ENCODE measurements at regions not wholly inside any gene's neighbourhood (a gene's known extent, or its start where the extent isn't known, plus 50 kb on each side); places are given as distances from the start of the nearest gene placed in this dataset.

DNA sequence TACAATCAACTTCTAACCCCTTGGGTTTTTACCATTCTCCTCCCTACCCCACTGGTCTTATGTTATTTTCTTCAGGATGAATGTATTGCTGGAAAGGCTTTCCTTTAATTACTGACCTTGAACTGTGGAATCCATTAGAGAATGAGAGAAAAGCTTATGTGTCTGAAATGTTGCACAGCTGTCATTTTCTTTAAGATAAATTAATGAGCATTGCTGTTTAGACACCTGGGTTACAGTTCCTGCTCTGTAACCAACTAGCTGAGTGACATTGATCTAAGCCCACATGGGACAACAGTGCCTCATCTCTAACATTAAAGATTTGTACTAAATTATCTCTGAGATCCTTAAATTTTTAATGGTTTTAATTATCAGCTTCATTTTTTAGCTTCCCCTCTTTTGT is 507.0 kb downstream of the TAF11L14 start:
- intact Hi-C loops (cut with DNase I) = no loop called here
- DNase-seq (no peak), ATAC-seq (no peak)

DNA sequence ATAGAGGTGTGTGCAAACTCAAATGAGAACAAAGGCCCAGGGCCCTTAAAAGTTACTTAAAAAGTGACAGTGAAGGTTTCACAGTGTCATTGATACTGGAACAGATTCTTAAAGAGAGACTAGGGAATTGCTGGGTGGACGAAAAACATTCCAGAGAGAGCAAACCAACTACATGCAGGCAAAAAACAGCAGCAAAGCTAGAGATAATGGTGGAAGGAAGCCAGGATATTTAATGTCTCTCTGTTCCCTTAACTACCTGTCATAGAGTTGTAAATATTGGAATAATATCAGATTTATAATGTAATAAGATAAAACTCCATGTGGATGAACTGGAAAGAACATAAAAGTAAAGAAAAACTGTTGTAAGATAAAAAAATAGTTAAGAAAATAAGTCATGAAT is 508.6 kb downstream of the TAF11L14 start:
- no peak for ATAC-seq
- DNase-seq = no peak
- intact Hi-C loops (cut with DNase I) = no loop called here

DNA sequence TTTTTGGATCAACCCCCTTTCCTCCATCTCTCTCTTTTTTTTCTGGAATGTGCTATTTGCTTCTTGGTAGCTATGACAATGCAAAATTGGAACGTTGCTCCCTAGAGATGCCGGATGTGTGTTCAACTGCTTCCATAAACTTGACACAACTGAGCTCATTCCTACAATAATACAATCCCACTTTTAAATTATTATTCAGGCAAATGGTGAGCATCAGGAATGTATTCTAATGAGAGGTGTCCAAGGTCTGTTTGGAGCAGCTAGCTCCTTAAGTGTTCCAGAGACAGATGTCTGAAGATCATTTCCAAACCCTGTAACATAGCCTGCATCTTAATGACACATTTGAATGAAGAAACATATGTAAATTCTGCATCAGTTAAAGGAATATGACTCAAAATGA is 518.4 kb downstream of the TAF11L14 start:
- ATAC-seq (no peak), DNase-seq (no peak)
- intact Hi-C loops (cut with DNase I) = no loop called here

- intact Hi-C loops (cut with DNase I) = no loop called here
- DNase-seq (no peak), ATAC-seq (no peak)
These were observed 523.9 kb downstream of the TAF11L14 start for GRCh38 chr5:18158166-18158565.

DNA sequence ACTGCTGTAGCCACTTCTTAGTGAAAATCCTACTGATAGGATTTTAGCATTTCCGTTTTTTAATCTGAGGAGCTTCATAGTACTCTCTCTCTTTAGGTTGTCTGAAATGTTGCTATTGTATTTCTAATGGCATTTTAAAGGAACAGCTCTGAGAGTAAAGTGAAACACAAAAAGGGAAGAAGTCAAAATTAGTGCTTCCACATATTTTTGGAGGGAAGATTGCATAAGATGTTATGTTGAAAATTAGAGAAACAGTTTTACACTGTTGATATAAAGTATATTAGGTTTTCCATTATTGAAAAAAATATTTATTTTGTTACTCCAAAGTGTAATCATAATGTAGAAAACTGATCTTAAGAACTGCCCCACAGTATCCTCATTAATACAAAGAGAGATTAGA is 525.1 kb downstream of the TAF11L14 start:
- intact Hi-C loops (cut with DNase I) = no loop called here
- DNase-seq = no peak
- no peak for ATAC-seq

DNA sequence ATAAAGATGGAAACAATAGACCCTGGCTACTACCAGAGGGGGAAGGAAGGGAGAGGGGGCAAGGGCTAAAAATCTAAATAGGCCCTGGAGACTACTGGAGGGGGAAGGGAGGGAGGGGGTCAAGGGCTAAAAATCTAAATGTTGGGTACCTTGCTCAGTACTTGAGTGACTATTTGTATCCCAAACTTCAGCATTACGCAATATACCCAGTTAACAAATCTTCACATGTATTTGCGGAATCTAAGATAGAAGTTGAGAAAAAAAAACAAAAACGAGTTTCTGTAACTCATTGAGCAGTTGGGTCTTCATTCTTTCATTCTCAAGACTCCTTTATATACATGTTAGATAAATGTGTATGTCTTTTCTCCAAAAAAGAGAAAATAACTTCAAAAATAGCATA is 537.4 kb downstream of the TAF11L14 start:
- no peak for ATAC-seq
- no peak for DNase-seq
- intact Hi-C loops (cut with DNase I) = no loop called here

DNA sequence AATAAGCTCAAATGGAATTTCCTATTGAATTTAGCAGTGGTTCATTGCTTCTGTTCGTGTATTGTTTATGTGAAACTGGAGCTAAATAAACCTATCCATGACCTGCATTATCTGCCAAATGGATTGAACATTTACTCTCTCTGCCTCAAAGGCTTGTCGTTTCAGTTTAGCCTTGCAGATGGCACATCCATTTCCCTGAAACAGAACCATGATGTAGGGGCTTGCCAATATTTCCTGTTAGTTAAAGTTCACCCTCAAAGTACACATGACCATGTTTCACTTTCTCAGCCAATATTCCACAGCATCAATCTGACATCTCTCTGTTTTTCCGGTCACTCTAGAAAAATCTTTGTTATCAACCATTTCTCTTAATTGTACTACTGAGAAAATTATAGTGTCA is 545.3 kb downstream of the TAF11L14 start:
- intact Hi-C loops (cut with DNase I) = no loop called here
- no peak for DNase-seq
- no peak for ATAC-seq

DNA sequence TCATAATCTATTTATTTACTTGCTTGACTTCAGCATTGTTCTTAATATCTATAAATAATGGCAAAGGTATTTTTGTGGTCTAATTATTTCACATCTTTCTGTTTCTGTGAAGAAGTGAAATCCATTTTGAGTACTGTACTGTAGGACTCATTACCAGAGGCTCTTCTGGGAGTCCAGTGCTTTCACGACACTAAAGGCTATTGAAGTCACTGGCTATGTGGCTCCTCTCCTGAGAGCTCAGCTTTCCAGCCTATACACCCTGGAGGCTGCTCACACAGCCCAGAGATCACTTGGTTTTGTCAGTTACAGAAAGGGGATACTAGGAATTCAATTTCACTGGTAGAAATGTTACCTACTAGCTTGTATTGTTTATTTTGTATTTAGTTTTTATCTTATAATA is 547.3 kb downstream of the TAF11L14 start:
- intact Hi-C loops (cut with DNase I) = no loop called here
- DNase-seq (no peak), ATAC-seq (no peak)

GRCh38 chr5:18195910-18196309 is 561.6 kb downstream of the TAF11L14 start:
- ATAC-seq (no peak), DNase-seq (no peak)
- intact Hi-C loops (cut with DNase I) = no loop called here

DNA sequence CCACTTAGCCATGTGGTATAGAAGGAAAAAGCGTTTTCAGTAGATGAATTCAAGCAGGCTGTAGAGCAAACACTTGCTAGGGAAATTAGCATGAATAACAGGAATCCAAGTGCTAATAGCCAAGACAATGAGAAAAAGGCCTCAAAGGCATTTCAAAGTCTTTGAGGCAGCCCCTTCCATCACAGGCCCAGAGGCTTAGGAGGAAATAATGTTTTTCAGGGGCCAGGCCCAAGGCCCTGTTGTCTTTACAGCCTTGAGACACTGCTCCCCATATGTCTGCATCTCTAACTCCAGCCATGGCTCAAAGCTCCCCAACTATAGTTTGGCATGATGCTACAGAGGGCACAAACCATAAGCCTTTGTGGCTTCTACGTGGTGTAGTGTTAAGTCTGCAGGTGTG is 563.5 kb downstream of the TAF11L14 start:
- no peak for ATAC-seq
- intact Hi-C loops (cut with DNase I) = no loop called here
- DNase-seq = no peak

GRCh38 chr5:18202164-18202563 is 567.9 kb downstream of the TAF11L14 start:
- ATAC-seq = no peak
- intact Hi-C loops (cut with DNase I) = no loop called here
- no peak for DNase-seq

- ATAC-seq = no peak
- no peak for DNase-seq
- intact Hi-C loops (cut with DNase I) = no loop called here
These were observed 569.0 kb downstream of the TAF11L14 start for GRCh38 chr5:18203296-18203695.

- no peak for DNase-seq
- ATAC-seq = no peak
- intact Hi-C loops (cut with DNase I) = no loop called here
These were observed 579.4 kb downstream of the TAF11L14 start for GRCh38 chr5:18213666-18214065.

DNA sequence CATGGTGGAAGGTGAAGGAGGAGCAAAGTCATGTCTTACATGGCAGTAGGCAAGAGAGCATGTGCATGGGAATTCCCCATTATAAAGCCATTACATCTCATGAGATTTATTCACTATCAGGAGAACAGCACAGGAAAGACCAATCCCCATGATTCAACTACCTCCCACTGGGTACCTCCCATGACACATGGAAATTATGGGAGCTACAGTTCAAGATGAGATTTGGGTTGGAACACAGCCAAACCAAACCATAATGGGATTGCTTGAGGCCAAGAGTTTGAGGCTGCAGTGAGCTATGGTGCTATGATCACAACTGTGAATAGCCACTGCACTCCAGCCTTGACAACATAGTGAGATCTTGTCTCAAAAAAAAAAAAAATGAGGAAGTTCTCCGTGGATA is 581.8 kb downstream of the TAF11L14 start:
- intact Hi-C loops (cut with DNase I) = no loop called here
- DNase-seq = no peak
- no peak for ATAC-seq

GRCh38 chr5:18216729-18217128 is 582.5 kb downstream of the TAF11L14 start:
- intact Hi-C loops (cut with DNase I) = no loop called here
- ATAC-seq (no peak), DNase-seq (no peak)

GRCh38 chr5:18219241-18219640 is 585.0 kb downstream of the TAF11L14 start:
- ATAC-seq = no peak
- intact Hi-C loops (cut with DNase I) = no loop called here
- DNase-seq = no peak

- ATAC-seq (no peak), DNase-seq (no peak)
- intact Hi-C loops (cut with DNase I) = no loop called here
These were observed 586.4 kb downstream of the TAF11L14 start for GRCh38 chr5:18220631-18221030.

DNA sequence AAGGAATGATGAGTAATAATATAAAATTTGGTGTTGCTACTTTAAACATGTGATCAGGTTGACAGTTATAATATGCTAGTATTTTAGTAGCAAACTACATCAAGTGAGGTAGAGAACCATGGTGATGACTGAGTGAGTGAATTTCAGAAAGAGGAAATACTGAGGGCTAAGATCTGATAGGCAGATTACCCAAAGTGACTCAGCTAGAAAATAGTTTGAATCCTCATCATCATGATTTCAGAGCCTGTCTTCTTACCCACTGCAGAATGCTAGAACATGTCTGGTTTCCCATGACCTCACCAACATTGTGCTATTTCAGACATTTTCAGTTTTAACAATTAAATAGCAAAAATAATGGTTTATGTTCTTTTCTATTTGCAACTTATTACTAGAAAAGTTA is 602.1 kb downstream of the TAF11L14 start:
- intact Hi-C loops (cut with DNase I) = no loop called here
- no peak for DNase-seq
- ATAC-seq = no peak

DNA sequence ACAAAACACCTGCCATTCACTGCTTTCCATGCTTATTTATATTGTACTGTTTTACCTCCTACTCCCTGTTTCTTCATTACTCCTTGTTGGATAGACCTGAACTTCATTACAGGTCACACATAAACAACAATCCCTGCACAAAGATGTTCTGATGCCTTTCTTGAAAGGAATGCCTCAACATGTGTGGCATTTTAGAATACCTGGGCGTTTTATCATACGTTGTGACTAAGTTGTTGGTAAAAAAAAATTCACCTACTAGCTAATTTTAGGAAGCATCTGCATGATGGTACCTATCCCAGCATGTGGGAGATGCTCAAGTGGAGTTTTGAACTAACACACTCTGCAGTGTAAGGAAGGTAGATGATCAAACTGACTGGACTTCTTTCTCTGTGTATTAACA is 604.1 kb downstream of the TAF11L14 start:
- no peak for DNase-seq
- intact Hi-C loops (cut with DNase I) = no loop called here
- no peak for ATAC-seq

- ATAC-seq = no peak
- intact Hi-C loops (cut with DNase I) = no loop called here
- DNase-seq = no peak
These were observed 606.7 kb downstream of the TAF11L14 start for GRCh38 chr5:18240971-18241370.

DNA sequence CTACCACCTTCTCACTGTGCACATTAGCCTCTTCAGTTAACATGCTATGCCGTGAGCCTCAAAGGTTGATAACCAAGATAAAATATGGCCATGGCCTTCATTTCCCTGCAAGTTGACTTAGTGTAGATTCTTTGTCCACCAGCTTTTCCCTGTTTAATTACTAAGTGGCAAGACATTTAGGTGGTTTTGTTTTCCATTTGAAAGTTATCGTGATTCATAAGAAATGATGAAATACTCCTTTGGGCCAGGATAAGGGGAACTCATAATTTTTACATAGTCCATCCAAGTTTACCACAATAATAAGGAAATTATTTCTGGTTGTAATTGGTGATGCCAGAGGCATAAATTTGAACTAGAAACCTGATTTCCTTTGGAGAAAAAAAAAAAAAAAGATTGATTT is 609.6 kb downstream of the TAF11L14 start:
- ATAC-seq (no peak), DNase-seq (no peak)
- intact Hi-C loops (cut with DNase I) = no loop called here

GRCh38 chr5:18244309-18244708 is 610.0 kb downstream of the TAF11L14 start:
- no peak for DNase-seq
- ATAC-seq = no peak
- intact Hi-C loops (cut with DNase I) = no loop called here

DNA sequence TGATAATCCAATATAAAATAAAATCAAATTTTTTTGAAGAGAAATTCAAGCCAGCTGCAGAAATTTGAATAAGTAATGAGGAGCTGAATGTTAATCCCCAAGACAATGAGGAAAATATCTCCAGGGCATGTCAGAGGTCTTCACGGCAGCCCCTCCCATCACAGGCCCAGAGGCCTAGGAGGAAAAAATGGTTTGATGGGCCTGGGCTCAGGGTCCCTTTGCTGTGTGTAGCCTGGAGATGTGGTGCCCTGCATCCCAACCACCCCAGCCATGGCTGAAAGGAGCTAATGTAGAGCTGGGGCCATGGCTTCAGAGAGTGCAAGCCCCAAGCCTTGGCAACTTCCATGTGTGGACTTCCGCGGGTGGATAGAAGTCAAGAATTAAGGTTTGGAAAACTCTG is 618.3 kb downstream of the TAF11L14 start:
- intact Hi-C loops (cut with DNase I) = no loop called here
- ATAC-seq = no peak
- DNase-seq = no peak
